Epithelial cell of proximal tubule (primary cell): ENCODE measurements at regions not wholly inside any gene's neighbourhood (a gene's known extent, or its start where the extent isn't known, plus 50 kb on each side); places are given as distances from the start of the nearest gene placed in this dataset.

Experiments
- DNase-seq: peaks from one replicate; pipeline ENCODE4 v3.0.0-alpha.2; 2011; ENCODE audit warnings: low read depth
- H3K4me3 ChIP-seq: 2 replicates; pipeline ENCODE4 v1.5.1; 2011; ENCODE audit warnings: low read depth, mild to moderate bottlenecking, low read length
- TF ChIP-seq, protein P1 (sequence below): conservative IDR thresholded peaks from 2 replicates; pipeline ENCODE4 v1.5.1; 2012; ENCODE audit warnings: low read depth, mild to moderate bottlenecking, low read length

- H3K4me3 ChIP-seq, result no peak overlapping the region
- TF ChIP-seq, protein P1, sequence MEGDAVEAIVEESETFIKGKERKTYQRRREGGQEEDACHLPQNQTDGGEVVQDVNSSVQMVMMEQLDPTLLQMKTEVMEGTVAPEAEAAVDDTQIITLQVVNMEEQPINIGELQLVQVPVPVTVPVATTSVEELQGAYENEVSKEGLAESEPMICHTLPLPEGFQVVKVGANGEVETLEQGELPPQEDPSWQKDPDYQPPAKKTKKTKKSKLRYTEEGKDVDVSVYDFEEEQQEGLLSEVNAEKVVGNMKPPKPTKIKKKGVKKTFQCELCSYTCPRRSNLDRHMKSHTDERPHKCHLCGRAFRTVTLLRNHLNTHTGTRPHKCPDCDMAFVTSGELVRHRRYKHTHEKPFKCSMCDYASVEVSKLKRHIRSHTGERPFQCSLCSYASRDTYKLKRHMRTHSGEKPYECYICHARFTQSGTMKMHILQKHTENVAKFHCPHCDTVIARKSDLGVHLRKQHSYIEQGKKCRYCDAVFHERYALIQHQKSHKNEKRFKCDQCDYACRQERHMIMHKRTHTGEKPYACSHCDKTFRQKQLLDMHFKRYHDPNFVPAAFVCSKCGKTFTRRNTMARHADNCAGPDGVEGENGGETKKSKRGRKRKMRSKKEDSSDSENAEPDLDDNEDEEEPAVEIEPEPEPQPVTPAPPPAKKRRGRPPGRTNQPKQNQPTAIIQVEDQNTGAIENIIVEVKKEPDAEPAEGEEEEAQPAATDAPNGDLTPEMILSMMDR, result no peak
- no peak for DNase-seq
Observed at GRCh38 chr10:3531670-3532069, 253.3 kb downstream of the KLF6 start.

DNA sequence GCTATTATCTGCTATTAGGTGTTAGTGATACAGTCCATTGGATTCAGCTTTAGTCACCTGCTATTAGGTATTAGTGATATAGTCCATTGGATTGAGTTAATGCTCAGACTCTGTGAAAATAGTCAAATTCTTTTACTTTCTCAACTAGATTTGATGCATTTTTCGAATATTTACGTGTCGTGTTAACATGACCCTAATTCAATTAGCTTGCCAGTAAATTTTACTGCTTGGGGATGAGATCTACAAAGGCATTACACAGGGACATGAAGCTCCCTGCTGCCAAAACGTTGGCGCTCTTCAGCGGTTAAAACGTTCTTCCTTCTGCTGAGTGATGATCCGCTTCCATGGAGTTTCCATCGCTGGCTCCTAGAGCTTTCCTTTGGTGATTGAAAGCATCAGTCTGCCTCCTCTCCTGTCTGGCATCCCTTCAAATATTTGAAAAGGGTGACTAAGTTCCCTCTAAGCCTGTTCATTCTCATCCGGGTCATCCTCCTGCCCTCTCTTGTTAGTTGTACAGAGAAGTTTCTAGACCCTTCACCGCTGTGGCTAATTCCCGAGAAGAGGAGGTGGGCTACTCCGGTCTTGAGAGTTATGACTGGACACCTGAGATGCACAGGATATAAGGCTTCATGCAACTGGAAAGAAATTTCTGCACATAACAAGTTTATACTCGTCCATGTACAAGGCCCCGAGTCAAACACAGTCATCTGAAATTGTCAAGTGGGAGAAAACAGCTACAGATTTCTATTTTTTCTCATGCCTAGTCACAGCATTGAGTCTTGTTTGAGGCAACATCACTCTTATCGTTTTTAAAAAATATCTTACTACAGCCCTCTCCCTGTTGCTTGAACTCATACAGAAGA lies 254.0 kb downstream of the KLF6 start:
- H3K4me3 ChIP-seq, result no peak overlapping the region
- DNase-seq, result peak; percentile 67
- TF ChIP-seq, protein P1, result no peak

DNA sequence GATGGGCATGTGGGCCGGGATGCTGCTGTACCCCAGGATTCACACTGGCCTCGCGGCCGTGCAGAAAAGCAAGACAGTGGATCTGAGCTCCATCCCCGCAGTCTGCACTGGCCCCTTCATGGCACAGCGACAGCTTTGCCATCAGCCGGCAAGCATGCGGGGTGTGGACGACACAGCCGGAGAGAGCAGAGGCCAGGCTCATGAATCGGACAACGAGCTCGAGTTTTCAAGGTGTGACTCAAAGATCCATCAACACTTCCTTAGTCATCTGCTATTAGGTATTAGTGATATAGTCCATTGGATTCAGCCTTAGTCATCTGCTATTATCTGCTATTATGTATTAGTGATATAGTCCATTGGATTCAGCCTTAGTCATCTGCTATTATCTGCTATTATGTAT lies 254.7 kb downstream of the KLF6 start:
- TF ChIP-seq, protein P1, result no peak
- H3K4me3 ChIP-seq, result no peak overlapping the region
- peak; percentile 68 for DNase-seq

DNA sequence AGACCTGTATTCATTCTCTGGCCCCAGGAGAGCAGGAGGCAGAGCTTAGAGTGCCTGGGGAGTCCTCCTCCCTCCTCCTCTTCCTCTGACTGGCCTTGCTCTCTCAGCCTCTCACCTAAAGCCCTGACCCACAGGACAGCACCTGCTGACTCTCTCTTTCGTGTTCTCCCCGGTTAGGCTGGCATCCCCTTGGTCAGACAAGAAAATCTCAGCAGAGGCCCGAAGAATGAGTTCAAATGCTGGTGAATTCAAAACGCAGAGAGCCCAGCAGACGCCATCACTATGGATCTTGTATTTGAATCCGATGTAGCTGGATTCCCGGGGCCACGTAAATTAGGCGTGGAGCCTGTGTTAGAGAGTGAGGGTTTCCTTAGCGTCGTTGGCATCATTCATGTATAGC lies 255.3 kb downstream of the KLF6 start:
- DNase-seq, result no peak
- no peak overlapping the region for H3K4me3 ChIP-seq
- TF ChIP-seq, protein P1, result no peak

- H3K4me3 ChIP-seq, result no peak overlapping the region
- TF ChIP-seq, protein P1, result no peak
- no peak for DNase-seq
Observed at GRCh38 chr10:3528823-3529403, 256.1 kb downstream of the KLF6 start.

- TF ChIP-seq, protein P1, result no peak
- DNase-seq, result no peak
- no peak overlapping the region for H3K4me3 ChIP-seq
Observed at GRCh38 chr10:3528271-3528670, 256.7 kb downstream of the KLF6 start.

DNA sequence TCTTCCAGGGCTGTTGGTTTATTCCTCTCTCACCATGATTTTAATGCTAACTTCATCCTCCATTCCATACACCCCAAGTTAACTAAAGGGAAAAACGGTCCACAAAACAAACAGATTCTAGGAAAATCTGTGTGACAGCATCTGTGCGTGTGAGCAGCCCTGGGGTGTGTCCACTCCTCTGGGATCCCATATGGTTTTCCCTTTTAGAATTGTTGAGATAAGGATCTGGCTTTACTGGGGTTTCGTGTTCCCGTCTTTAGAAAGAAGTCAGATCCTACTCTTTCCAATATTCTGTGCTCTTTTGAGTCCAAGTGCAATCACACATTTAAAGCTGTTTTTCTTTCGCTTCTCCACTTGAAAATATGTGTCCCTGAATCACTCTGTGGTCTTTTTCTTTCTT lies 257.1 kb downstream of the KLF6 start:
- TF ChIP-seq, protein P1, result no peak
- no peak overlapping the region for H3K4me3 ChIP-seq
- DNase-seq, result no peak
